ENCODE measurements at regions not wholly inside any gene's neighbourhood (a gene's known extent, or its start where the extent isn't known, plus 50 kb on each side); places are given as distances from the start of the nearest gene placed in this dataset.

- TF ChIP-seq CTCF (conservative IDR thresholded peaks at IDR 0.05; ENCODE audit: low read depth, low read length), result no peak
- TF ChIP-seq EZH2 (IDR thresholded peaks at IDR 0.05; ENCODE audit: borderline replicate concordance, low read depth, low read length, poor library complexity, severe bottlenecking), result no peak
Observed at GRCh38 chr5:136521696-136522095, 156.4 kb upstream of the TRPC7 start.

Data from A673 (cell line).